HepG2 (cell line): ENCODE measurements at regions not wholly inside any gene's neighbourhood (a gene's known extent, or its start where the extent isn't known, plus 50 kb on each side); places are given as distances from the start of the nearest gene placed in this dataset.

ENCODE experiments used
- ATAC-seq: fragments of 200-7000 bp; cut with Tn5 transposase; 3 replicates; pipeline ENCODE4 v1.9.1; 2020; ENCODE audit warnings: mild to moderate bottlenecking, moderate library complexity
- BruUV-seq: library from RNA; stranded (reverse); fragments of 400-500 nt; replicated peaks from 2 replicates; lab custom pipeline; 2021; lab: Mats Ljungman, UMichigan
- CTCF ChIA-PET: fragments of 300-600 bp; formaldehyde crosslinking; extraction: SDS; loops from one replicate; lab custom pipeline; 2021; ENCODE audit warnings: low total read pairs, inconsistent platforms, low intra/inter-chr PET ratio; lab: Yijun Ruan, JAX
- POLR2A ChIA-PET: fragments of 350-600 bp; sonication (Branson Sonifier 250); formaldehyde crosslinking; loops from one replicate; lab custom pipeline; 2020; ENCODE audit warnings: antibody characterized with exemption, inconsistent platforms; lab: Yijun Ruan, JAX
- DNase-seq: peaks from one replicate; pipeline ENCODE4 v3.0.0-alpha.2; 2015; ENCODE audit warnings: low spot score
- FAIRE-seq: peaks from 3 replicates; lab custom pipeline; 2011; peaks lifted over from hg19 to GRCh38; lab: Jason Lieb, UNC
- H2AFZ ChIP-seq: one replicate; pipeline ENCODE4 v1.6.1; 2011; ENCODE audit warnings: low read length, inconsistent platforms
- H3K27ac ChIP-seq: fragments of 300-600 bp; 3 replicates; pipeline ENCODE4 v1.8.0; 2011; ENCODE audit warnings: mixed run types, mild to moderate bottlenecking, mixed read lengths, low read length, inconsistent platforms; ENCODE audit not compliant: insufficient read depth; ENCODE audit errors: extremely low read length
- H3K27me3 ChIP-seq, 2 experiments: fragments of 200-600 bp in 1 of 2; 2 replicates in 1 of 2; 3 replicates in 1 of 2; pipeline versions ENCODE4 v1.6.0 to v1.8.0; 2011; ENCODE audit warnings: low read length in 2 of 2, mild to moderate bottlenecking in 2 of 2, moderate library complexity in 2 of 2, inconsistent platforms in 1 of 2; ENCODE audit not compliant: insufficient read depth in 2 of 2, control insufficient read depth in 1 of 2
- H3K36me3 ChIP-seq, 2 experiments: fragments of 200-600 bp in 1 of 2; replicated peaks in 1 of 2; 2 replicates in 1 of 2; 3 replicates in 1 of 2; pipeline versions ENCODE4 v1.5.1 to v1.8.0; 2011; ENCODE audit warnings: low read length in 2 of 2, inconsistent platforms in 1 of 2; ENCODE audit not compliant: insufficient read depth in 2 of 2, control insufficient read depth in 1 of 2
- H3K4me1 ChIP-seq: 2 replicates; pipeline ENCODE4 v1.5.1; 2012; ENCODE audit warnings: low read length, inconsistent platforms; ENCODE audit not compliant: insufficient read depth
- H3K4me2 ChIP-seq: 2 replicates; pipeline ENCODE4 v1.6.0; 2011; ENCODE audit warnings: low read depth, low read length, inconsistent platforms
- H3K4me3 ChIP-seq, 3 experiments: fragments of 200-600 bp in 1 of 3; sonication (generic), shearing (Covaris generic) in 1 of 3; replicated peaks in 1 of 3; 2 replicates each; pipeline ENCODE4 v1.5.1; 2011 to 2016; ENCODE audit warnings: low read length in 3 of 3, inconsistent platforms in 2 of 3, low read depth in 2 of 3, mild to moderate bottlenecking in 2 of 3, control low read depth in 1 of 3, mixed read lengths in 1 of 3; ENCODE audit not compliant: insufficient read depth in 1 of 3
- H3K79me2 ChIP-seq: one replicate; pipeline ENCODE4 v1.6.1; 2011; ENCODE audit warnings: low read length, inconsistent platforms; ENCODE audit not compliant: insufficient read depth
- H3K9ac ChIP-seq: 2 replicates; pipeline ENCODE4 v1.6.0; 2011; ENCODE audit warnings: mild to moderate bottlenecking, low read depth, low read length, inconsistent platforms; ENCODE audit not compliant: insufficient read depth
- H3K9me3 ChIP-seq: 2 replicates; pipeline ENCODE4 v1.5.1; 2012; ENCODE audit warnings: mild to moderate bottlenecking, low read length
- H4K20me1 ChIP-seq: 2 replicates; pipeline ENCODE4 v1.6.0; 2011; ENCODE audit warnings: inconsistent platforms, mild to moderate bottlenecking, low read length, moderate library complexity; ENCODE audit not compliant: insufficient read depth
- AFF4 ChIP-seq: sonication (generic); formaldehyde crosslinking; IDR thresholded peaks from 2 replicates; pipeline ENCODE4 v1.4.0; 2020; ENCODE audit warnings: missing genetic modification reagents
- ATAD3A ChIP-seq: sonication (generic); formaldehyde crosslinking; IDR thresholded peaks from 2 replicates; pipeline ENCODE4 v1.4.0; 2020; ENCODE audit warnings: missing genetic modification reagents
- E2F1 ChIP-seq: sonication (generic); formaldehyde crosslinking; IDR thresholded peaks from 2 replicates; pipeline ENCODE4 v1.5.0; 2020; ENCODE audit warnings: missing genetic modification reagents
- MATR3 ChIP-seq: sonication (generic); formaldehyde crosslinking; IDR thresholded peaks from 2 replicates; pipeline ENCODE4 v1.4.0; 2020; ENCODE audit warnings: missing genetic modification reagents
- MXD4 ChIP-seq: IDR thresholded peaks from 2 replicates; pipeline ENCODE4 v1.6.1; 2016; ENCODE audit warnings: mild to moderate bottlenecking, missing biosample characterization, missing genetic modification reagents
- SATB2 ChIP-seq: sonication (generic); formaldehyde crosslinking; IDR thresholded peaks from 2 replicates; pipeline ENCODE4 v1.5.0; 2020; ENCODE audit warnings: missing genetic modification reagents
- ZNF34 ChIP-seq: sonication (generic); formaldehyde crosslinking; IDR thresholded peaks from 2 replicates; pipeline ENCODE4 v1.4.0; 2020; ENCODE audit warnings: mild to moderate bottlenecking, missing genetic modification reagents, borderline replicate concordance
- ZNF550 ChIP-seq: sonication (generic); formaldehyde crosslinking; IDR thresholded peaks from 2 replicates; pipeline ENCODE4 v1.4.0; 2020; ENCODE audit warnings: mild to moderate bottlenecking, missing genetic modification reagents, borderline replicate concordance
- ZNF646 ChIP-seq: sonication (generic); formaldehyde crosslinking; IDR thresholded peaks from 2 replicates; pipeline ENCODE4 v1.9.0; 2021; ENCODE audit warnings: mild to moderate bottlenecking, missing genetic modification reagents
- ZNF709 ChIP-seq: sonication (generic); formaldehyde crosslinking; IDR thresholded peaks from 2 replicates; pipeline ENCODE4 v1.5.0; 2020; ENCODE audit warnings: mild to moderate bottlenecking, missing genetic modification reagents
- ZNF720 ChIP-seq: sonication (generic); formaldehyde crosslinking; IDR thresholded peaks from 2 replicates; pipeline ENCODE4 v1.4.0; 2020; ENCODE audit warnings: missing genetic modification reagents
- ZNF83 ChIP-seq: sonication (generic); formaldehyde crosslinking; IDR thresholded peaks from 2 replicates; pipeline ENCODE4 v1.4.0; 2020; ENCODE audit warnings: missing genetic modification reagents, mild to moderate bottlenecking, borderline replicate concordance
- ZSCAN12 ChIP-seq: sonication (generic); formaldehyde crosslinking; IDR thresholded peaks from 2 replicates; pipeline ENCODE4 v1.9.0; 2021; ENCODE audit warnings: mild to moderate bottlenecking, missing genetic modification reagents
- WGBS: methylation state at CpG from one replicate; pipeline ENCODE4 v1.1.6; 2017; ENCODE audit warnings: low lambda C conversion rate; 5-methylcytosine and 5-hydroxymethylcytosine counted together
- in situ Hi-C: cut with HindIII; loops from 2 replicates; pipeline ENCODE4 v1.10.0; 2017; ENCODE audit warnings: low pct_unique_long_range_greater_than_20kb; ENCODE audit not compliant: extremely low pct_ligation_motif_present
- intact Hi-C: fragments of 100-400 bp; cut with micrococcal nuclease; formaldehyde crosslinking; loops from one replicate; pipeline ENCODE4 v1.10.0; 2022; ENCODE audit not compliant: unreplicated experiment

- in situ Hi-C loops (no loop called here), intact Hi-C loops (no loop called here)
- 42% methylated on average over 7 of the region's 7 CpGs for WGBS
- ATAC-seq: no peak
- no peak for DNase-seq
- CTCF ChIA-PET: no interaction called here
- FAIRE-seq: no peak
- H3K27ac ChIP-seq: no peak overlapping the region
- BruUV-seq: no TSS peak
- POLR2A ChIA-PET: no interaction called here
- H2AFZ ChIP-seq: no peak overlapping the region
- H3K27me3 ChIP-seq: no peaks in the 10 kb centered on the region; a peak in 1 of 5 replicates
- H3K4me2 ChIP-seq: no peak overlapping the region
- H3K36me3 ChIP-seq: no peaks in the 10 kb centered on the region
- no peaks in the 10 kb centered on the region for H3K9me3 ChIP-seq
- H3K9ac ChIP-seq: no peak overlapping the region
- H3K4me1 ChIP-seq: peaks cover 7% of the 10 kb centered on the region; the same call in 1 of the 2 replicates
- no peaks in the 10 kb centered on the region for H4K20me1 ChIP-seq
- H3K79me2 ChIP-seq: no peaks in the 10 kb centered on the region
- no peak overlapping the region for H3K4me3 ChIP-seq
- TF ChIP-seq ZNF34 (CRISPR knock-in tag) (no peak), MXD4 (CRISPR knock-in tag) (no peak), ZNF709 (CRISPR knock-in tag) (no peak), ATAD3A (CRISPR knock-in tag) (no peak), ZNF550 (CRISPR knock-in tag) (no peak), MATR3 (CRISPR knock-in tag) (no peak), ZSCAN12 (CRISPR knock-in tag) (no peak), ZNF646 (no peak), SATB2 (CRISPR knock-in tag) (no peak), E2F1 (CRISPR knock-in tag) (no peak), AFF4 (CRISPR knock-in tag) (no peak), ZNF720 (no peak), ZNF83 (CRISPR knock-in tag) (no peak)
These were observed 126.7 kb downstream of the FOXB1 start for GRCh38 chr15:60130821-60131220.
